GM12865 (cell line): ENCODE measurements at regions not wholly inside any gene's neighbourhood (a gene's known extent, or its start where the extent isn't known, plus 50 kb on each side); places are given as distances from the start of the nearest gene placed in this dataset.
A peak's percentile ranks its signal among the peaks of the same experiment; 100 is the strongest.

ENCODE experiments used
- DNase-seq: peaks from one replicate; pipeline ENCODE4 v3.0.0; 2010; ENCODE audit warnings: low read depth
- H3K4me3 ChIP-seq: 2 replicates; pipeline ENCODE4 v1.5.1; 2011; ENCODE audit warnings: mild to moderate bottlenecking, low read depth, low read length, control low read depth
- CTCF ChIP-seq: IDR thresholded peaks from 2 replicates; pipeline ENCODE4 v1.5.1; 2011; ENCODE audit warnings: low read length, control low read depth, low read depth, inconsistent platforms; ENCODE audit not compliant: insufficient read depth; ENCODE audit errors: missing control alignments

GRCh38 chr11:89119426-89119825, 53.6 kb upstream of the GRM5 start:
- no peak for DNase-seq
- no peak overlapping the region for H3K4me3 ChIP-seq
- no peak for TF ChIP-seq CTCF

GRCh38 chr11:89125298-89125697, 52.4 kb upstream of the TYR start:
- no peak overlapping the region for H3K4me3 ChIP-seq
- TF ChIP-seq CTCF = no peak
- peak; percentile 1 for DNase-seq
